Left hindlimb (tissue), 1 donor: ENCODE measurements at regions not wholly inside any gene's neighbourhood (a gene's known extent, or its start where the extent isn't known, plus 50 kb on each side); places are given as distances from the start of the nearest gene placed in this dataset.

Experiments
- DNase-seq: peaks from one replicate; pipeline ENCODE4 v3.0.0-alpha.2; 2018

- DNase-seq = no peak
These were observed 141.0 kb upstream of the NRSN1 start for GRCh38 chr6:23985015-23985414.

- DNase-seq = no peak
These were observed 136.0 kb upstream of the NRSN1 start for GRCh38 chr6:23989885-23990533.

- DNase-seq = no peak
These were observed 132.0 kb upstream of the NRSN1 start for GRCh38 chr6:23994013-23994412.

GRCh38 chr6:24004062-24004461 lies 122.0 kb upstream of the NRSN1 start:
- no peak for DNase-seq

GRCh38 chr6:24004659-24005058 lies 121.4 kb upstream of the NRSN1 start:
- DNase-seq = no peak

- DNase-seq = no peak
These were observed 119.8 kb upstream of the NRSN1 start for GRCh38 chr6:24006254-24006653.

- DNase-seq = no peak
These were observed 116.7 kb upstream of the NRSN1 start for GRCh38 chr6:24009319-24009718.

- no peak for DNase-seq
These were observed 115.9 kb upstream of the NRSN1 start for GRCh38 chr6:24010133-24010532.

GRCh38 chr6:24016286-24016685 lies 109.7 kb upstream of the NRSN1 start:
- DNase-seq = no peak

GRCh38 chr6:24016857-24017256 lies 109.2 kb upstream of the NRSN1 start:
- no peak for DNase-seq

GRCh38 chr6:24019393-24019792 lies 106.6 kb upstream of the NRSN1 start:
- no peak for DNase-seq

- no peak for DNase-seq
These were observed 106.2 kb upstream of the NRSN1 start for GRCh38 chr6:24019830-24020229.

- no peak for DNase-seq
These were observed 100.0 kb upstream of the NRSN1 start for GRCh38 chr6:24026050-24026449.

- DNase-seq = no peak
These were observed 94.5 kb upstream of the NRSN1 start for GRCh38 chr6:24031496-24031895.

GRCh38 chr6:24032896-24033688 lies 92.9 kb upstream of the NRSN1 start:
- no peak for DNase-seq

- DNase-seq = no peak
These were observed 82.2 kb upstream of the NRSN1 start for GRCh38 chr6:24043848-24044247.

- no peak for DNase-seq
These were observed 73.9 kb upstream of the NRSN1 start for GRCh38 chr6:24051942-24052589.

GRCh38 chr6:24052590-24052961 lies 73.4 kb upstream of the NRSN1 start:
- no peak for DNase-seq

GRCh38 chr6:24053057-24053456 lies 73.0 kb upstream of the NRSN1 start:
- no peak for DNase-seq

- no peak for DNase-seq
These were observed 71.6 kb upstream of the NRSN1 start for GRCh38 chr6:24054388-24054787.

- DNase-seq = no peak
These were observed 69.4 kb upstream of the NRSN1 start for GRCh38 chr6:24056567-24056966.

- DNase-seq = no peak
These were observed 69.0 kb upstream of the NRSN1 start for GRCh38 chr6:24057030-24057429.

- DNase-seq = no peak
These were observed 64.8 kb upstream of the NRSN1 start for GRCh38 chr6:24060982-24061754.
